ENCODE measurements at regions not wholly inside any gene's neighbourhood (a gene's known extent, or its start where the extent isn't known, plus 50 kb on each side); places are given as distances from the start of the nearest gene placed in this dataset.

- TF ChIP-seq CTCF (conservative IDR thresholded peaks at IDR 0.05; ENCODE audit: low read depth, low read length) (no peak), EZH2 (IDR thresholded peaks at IDR 0.05; ENCODE audit: low read length, unreplicated experiment) (no peak), EZH2phosphoT487 (IDR thresholded peaks at IDR 0.05; ENCODE audit: borderline replicate concordance, low read length) (no peak)
Observed at GRCh38 chr10:128571071-128571470, 444.8 kb upstream of the MKI67 start.

Measured in PC-3 (cell line).